T-cell (primary cell): ENCODE measurements at regions not wholly inside any gene's neighbourhood (a gene's known extent, or its start where the extent isn't known, plus 50 kb on each side); places are given as distances from the start of the nearest gene placed in this dataset.

ENCODE experiments used
- ATAC-seq, 4 experiments: fragments of 200-7000 bp in 3 of 4; fragments of 150-1000 bp in 1 of 4; cut with Tn5 transposase; replicated peaks in 1 of 4; 1 replicate in 3 of 4; 2 replicates in 1 of 4; pipeline ENCODE4 v1.10.0; 2021; ENCODE audit warnings: moderate library complexity in 3 of 4, mild to moderate bottlenecking in 2 of 4, moderate number of reproducible peaks in 1 of 4
- CTCF ChIA-PET, 2 donors: fragments of 300-600 bp; sonication (Branson Sonifier 250); formaldehyde crosslinking; loops; one replicate each; lab custom pipeline; 2022; ENCODE audit warnings: antibody characterized with exemption in 2 of 2; lab: Charles Lee
- POLR2A ChIA-PET, 2 donors: fragments of 300-600 bp; sonication (Branson Sonifier 250); formaldehyde crosslinking; loops; one replicate each; lab custom pipeline; 2022; ENCODE audit warnings: antibody characterized with exemption in 2 of 2; lab: Charles Lee
- DNase-seq, 35 experiments: peaks; one replicate each; pipeline versions ENCODE4 v3.0.0 to v3.0.0-alpha.2; 2013 to 2023
- H3K27ac ChIP-seq: one replicate; pipeline ENCODE4 v1.5.1; 2013; ENCODE audit warnings: low read length
- H3K27me3 ChIP-seq, 2 experiments: replicated peaks in 1 of 2; 1 replicate in 1 of 2; 2 replicates in 1 of 2; pipeline versions ENCODE4 v1.6.1 to v1.7.0; 2013; ENCODE audit warnings: low read length in 1 of 2, mixed read lengths in 1 of 2; ENCODE audit not compliant: control insufficient read depth in 2 of 2, insufficient read depth in 2 of 2; ENCODE audit errors: extremely low read depth in 1 of 2
- H3K36me3 ChIP-seq, 2 donors: 1 replicate in 1 of 2; 2 replicates in 1 of 2; pipeline versions ENCODE4 v1.6.1 to v1.7.0; 2013; ENCODE audit warnings: low read length in 1 of 2; ENCODE audit not compliant: control insufficient read depth in 2 of 2, insufficient read depth in 1 of 2; ENCODE audit errors: extremely low read depth in 1 of 2
- H3K4me1 ChIP-seq, 2 experiments: 1 replicate in 1 of 2; 2 replicates in 1 of 2; pipeline versions ENCODE4 v1.6.1 to v1.7.0; 2013; ENCODE audit warnings: low read length in 2 of 2, mixed read lengths in 1 of 2; ENCODE audit not compliant: insufficient read depth in 2 of 2, control insufficient read depth in 1 of 2; ENCODE audit errors: extremely low read depth in 1 of 2
- H3K4me3 ChIP-seq, 2 donors: 1 replicate in 1 of 2; 2 replicates in 1 of 2; pipeline versions ENCODE4 v1.5.1 to v1.7.0; 2013; ENCODE audit warnings: mild to moderate bottlenecking in 2 of 2, low read length in 1 of 2, moderate library complexity in 1 of 2; ENCODE audit not compliant: control insufficient read depth in 1 of 2; ENCODE audit errors: extremely low read depth in 1 of 2
- H3K9me3 ChIP-seq: 2 replicates; pipeline ENCODE4 v1.7.0; 2013
- H3K27ac Mint-ChIP-seq, 2 donors: one replicate each; pipeline ENCODE4 v1.8.0; 2020 to 2021; ENCODE audit warnings: mild to moderate bottlenecking in 2 of 2, mixed read lengths in 2 of 2
- H3K27me3 Mint-ChIP-seq, 2 donors: one replicate each; pipeline ENCODE4 v1.8.0; 2021 to 2022; ENCODE audit warnings: mixed read lengths in 2 of 2
- H3K36me3 Mint-ChIP-seq: one replicate; pipeline ENCODE4 v1.8.0; 2021; ENCODE audit warnings: mixed read lengths
- H3K4me1 Mint-ChIP-seq, 3 donors: one replicate each; pipeline ENCODE4 v1.8.0; 2020 to 2022; ENCODE audit warnings: mixed read lengths in 3 of 3, mild to moderate bottlenecking in 1 of 3
- H3K4me3 Mint-ChIP-seq, 3 donors: one replicate each; pipeline ENCODE4 v1.8.0; 2020 to 2022; ENCODE audit warnings: mild to moderate bottlenecking in 3 of 3, mixed read lengths in 3 of 3, moderate library complexity in 3 of 3
- H3K9me3 Mint-ChIP-seq, 3 donors: one replicate each; pipeline ENCODE4 v1.8.0; 2020 to 2022; ENCODE audit warnings: mixed read lengths in 3 of 3
- WGBS: methylation state at CpG from one replicate; pipeline ENCODE4 v1.1.5; 2013; ENCODE audit warnings: missing lambda C conversion rate; ENCODE audit not compliant: insufficient coverage; 5-methylcytosine and 5-hydroxymethylcytosine counted together

DNA sequence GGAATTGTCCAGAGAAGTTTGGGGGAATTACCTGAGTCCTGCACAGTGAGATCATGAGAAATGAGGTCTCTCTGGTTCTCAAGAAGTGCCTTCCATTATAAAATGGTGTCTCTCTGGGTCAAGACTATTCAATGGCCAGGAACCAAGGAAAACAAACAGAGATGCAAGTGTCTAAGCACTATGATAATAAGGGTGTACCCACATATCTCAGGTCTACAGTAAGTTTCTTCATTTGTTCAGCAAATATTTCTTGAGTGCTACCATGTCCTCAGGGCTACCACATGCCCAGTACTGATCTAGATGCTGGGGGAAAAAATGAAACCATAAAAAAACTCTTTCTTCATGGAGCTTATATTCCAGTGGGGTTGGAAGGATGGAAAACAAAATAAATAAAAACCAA lies 170.0 kb downstream of the ACKR3 start:
- ChIA-PET POLR2A (no interaction called here), CTCF (interaction anchor here in 1 of 2 donors (0.6 kb wide), 1 partner anchor 89 kb away, joined by 4 read pairs; no protein-coding TSS in a partner anchor)
- H3K36me3 Mint-ChIP-seq = no peaks in the 10 kb centered on the region
- no peaks in the 10 kb centered on the region for H3K9me3 Mint-ChIP-seq
- H3K4me1 Mint-ChIP-seq = no peaks in the 10 kb centered on the region
- Histone ChIP-seq H3K4me3 (no peak overlapping the region), H3K27me3 (peaks cover 0 to 20% of the 10 kb centered on the region in 2 experiments), H3K36me3 (no peaks in the 10 kb centered on the region), H3K9me3 (no peaks in the 10 kb centered on the region), H3K27ac (no peak overlapping the region), H3K4me1 (no peaks in the 10 kb centered on the region)
- H3K4me3 Mint-ChIP-seq = no peak overlapping the region
- ATAC-seq = no peak
- H3K27ac Mint-ChIP-seq = no peak overlapping the region
- peaks cover 7 to 15% of the 10 kb centered on the region in 2 donors for H3K27me3 Mint-ChIP-seq
- DNase-seq = no peak

DNA sequence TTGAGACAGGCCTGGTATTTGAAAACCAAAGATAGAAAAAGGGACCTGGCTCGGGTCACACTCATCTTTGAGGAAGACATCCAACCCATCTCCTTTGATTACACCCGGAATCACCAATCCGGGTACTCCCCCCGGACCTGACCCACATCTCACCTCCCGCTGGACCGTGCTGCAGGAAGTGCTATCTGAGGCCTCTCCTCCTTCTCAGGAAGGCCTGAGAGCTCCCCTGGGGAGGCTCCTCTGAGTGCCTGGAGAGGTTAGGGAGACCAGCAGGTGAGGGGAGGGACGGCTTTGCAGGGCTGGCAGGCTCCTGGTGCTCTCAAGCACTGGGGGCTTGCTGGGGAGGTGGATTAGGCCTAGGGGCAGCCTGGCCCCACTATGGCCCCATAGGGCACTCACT lies 170.9 kb downstream of the ACKR3 start:
- H3K4me3 Mint-ChIP-seq = no peak overlapping the region
- H3K27me3 Mint-ChIP-seq = peaks cover 7 to 20% of the 10 kb centered on the region in 2 donors
- no peak overlapping the region for H3K27ac ChIP-seq
- H3K4me3 ChIP-seq = no peak overlapping the region
- no peaks in the 10 kb centered on the region for H3K4me1 Mint-ChIP-seq
- H3K36me3 ChIP-seq = no peaks in the 10 kb centered on the region
- H3K9me3 ChIP-seq = no peaks in the 10 kb centered on the region
- no peak overlapping the region for H3K27ac Mint-ChIP-seq
- no peak for DNase-seq
- no peaks in the 10 kb centered on the region for H3K36me3 Mint-ChIP-seq
- CTCF ChIA-PET = interaction anchor here in 1 of 2 donors (0.6 to 0.7 kb wide), 2 partner anchors 89 to 123 kb away, joined by 3 to 4 read pairs; no protein-coding TSS in a partner anchor
- H3K27me3 ChIP-seq = peaks cover 0 to 19% of the 10 kb centered on the region in 2 experiments
- H3K4me1 ChIP-seq = no peaks in the 10 kb centered on the region
- H3K9me3 Mint-ChIP-seq = no peaks in the 10 kb centered on the region
- no peak for ATAC-seq
- 79% methylated on average over 4 of the region's 7 CpGs for WGBS
- POLR2A ChIA-PET = no interaction called here

- DNase-seq (no peak), ATAC-seq (no peak)
- ChIA-PET CTCF (no interaction called here), POLR2A (no interaction called here)
- WGBS = 76% methylated on average over 10 of the region's 14 CpGs
- Mint-ChIP-seq H3K9me3 (no peaks in the 10 kb centered on the region), H3K27me3 (peaks cover 7 to 11% of the 10 kb centered on the region in 2 donors), H3K4me1 (no peaks in the 10 kb centered on the region), H3K4me3 (no peak overlapping the region), H3K36me3 (no peaks in the 10 kb centered on the region), H3K27ac (no peak overlapping the region)
- Histone ChIP-seq H3K4me3 (no peak overlapping the region), H3K36me3 (no peaks in the 10 kb centered on the region), H3K27me3 (peaks cover 0 to 12% of the 10 kb centered on the region in 2 experiments), H3K4me1 (no peaks in the 10 kb centered on the region), H3K27ac (no peak overlapping the region), H3K9me3 (no peaks in the 10 kb centered on the region)
Measured at GRCh38 chr2:236743039-236743920, 173.7 kb downstream of the ACKR3 start.

- Histone ChIP-seq H3K4me3 (no peak overlapping the region), H3K27me3 (peaks cover 0 to 15% of the 10 kb centered on the region in 2 experiments), H3K36me3 (no peaks in the 10 kb centered on the region), H3K9me3 (no peaks in the 10 kb centered on the region), H3K4me1 (no peaks in the 10 kb centered on the region), H3K27ac (no peak overlapping the region)
- no peak overlapping the region for H3K4me3 Mint-ChIP-seq
- no peaks in the 10 kb centered on the region for H3K9me3 Mint-ChIP-seq
- peaks cover 2 to 7% of the 10 kb centered on the region in 2 donors for H3K27me3 Mint-ChIP-seq
- POLR2A ChIA-PET = no interaction called here
- H3K36me3 Mint-ChIP-seq = no peaks in the 10 kb centered on the region
- H3K27ac Mint-ChIP-seq = no peak overlapping the region
- WGBS = 38% methylated on average over 1 of the region's 1 CpG
- ATAC-seq = no peak
- no peak for DNase-seq
- CTCF ChIA-PET = no interaction called here
- no peaks in the 10 kb centered on the region for H3K4me1 Mint-ChIP-seq
Measured at GRCh38 chr2:236743921-236744280, 174.3 kb downstream of the ACKR3 start.

- H3K4me1 ChIP-seq = no peaks in the 10 kb centered on the region
- ATAC-seq (no peak), DNase-seq (no peak)
- H3K27ac ChIP-seq = no peak overlapping the region
- no peaks in the 10 kb centered on the region for H3K9me3 Mint-ChIP-seq
- no peak overlapping the region for H3K4me3 ChIP-seq
- ChIA-PET CTCF (no interaction called here), POLR2A (no interaction called here)
- 75% methylated on average over 2 of the region's 6 CpGs for WGBS
- no peak overlapping the region for H3K27ac Mint-ChIP-seq
- no peak overlapping the region for H3K4me3 Mint-ChIP-seq
- H3K36me3 ChIP-seq = no peaks in the 10 kb centered on the region
- no peaks in the 10 kb centered on the region for H3K4me1 Mint-ChIP-seq
- peaks cover 0 to 15% of the 10 kb centered on the region in 2 experiments for H3K27me3 ChIP-seq
- no peaks in the 10 kb centered on the region for H3K36me3 Mint-ChIP-seq
- peaks cover 4 to 10% of the 10 kb centered on the region in 2 donors for H3K27me3 Mint-ChIP-seq
- H3K9me3 ChIP-seq = no peaks in the 10 kb centered on the region
Measured at GRCh38 chr2:236744281-236744705, 174.7 kb downstream of the ACKR3 start.

DNA sequence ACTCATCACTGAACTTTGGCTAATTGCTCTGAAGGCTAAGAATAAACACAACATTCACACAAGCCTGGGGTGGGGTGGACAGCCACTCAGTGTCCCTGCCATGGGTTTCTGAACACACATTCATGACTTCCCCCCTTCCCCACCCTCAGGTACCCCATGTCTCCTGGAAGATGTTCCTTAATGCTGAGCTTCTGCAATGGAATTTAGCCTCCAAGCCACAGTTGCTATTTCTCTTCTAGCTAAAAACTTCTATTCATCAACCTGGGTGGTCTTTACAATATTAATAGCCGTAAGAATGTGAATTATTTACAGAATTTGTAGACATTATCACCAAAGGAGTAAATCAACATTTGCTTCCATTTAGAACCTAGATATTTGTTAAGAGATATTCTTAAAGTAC lies 175.1 kb downstream of the ACKR3 start:
- H3K4me1 Mint-ChIP-seq = no peaks in the 10 kb centered on the region
- Histone ChIP-seq H3K27me3 (peaks cover 0 to 16% of the 10 kb centered on the region in 2 experiments), H3K4me3 (no peak overlapping the region), H3K4me1 (no peaks in the 10 kb centered on the region), H3K36me3 (no peaks in the 10 kb centered on the region), H3K9me3 (no peaks in the 10 kb centered on the region), H3K27ac (no peak overlapping the region)
- no peaks in the 10 kb centered on the region for H3K36me3 Mint-ChIP-seq
- DNase-seq = no peak
- H3K4me3 Mint-ChIP-seq = no peak overlapping the region
- ATAC-seq = no peak
- CTCF ChIA-PET = no interaction called here
- H3K27me3 Mint-ChIP-seq = peaks cover 7 to 13% of the 10 kb centered on the region in 2 donors
- POLR2A ChIA-PET = no interaction called here
- WGBS = no CpG with 5 or more reads among the region's 1 CpG
- H3K27ac Mint-ChIP-seq = no peak overlapping the region
- H3K9me3 Mint-ChIP-seq = no peaks in the 10 kb centered on the region
